Mammary epithelial cell (primary cell): ENCODE measurements at regions not wholly inside any gene's neighbourhood (a gene's known extent, or its start where the extent isn't known, plus 50 kb on each side); places are given as distances from the start of the nearest gene placed in this dataset.

Experiments
- EZH2 ChIP-seq: IDR thresholded peaks from 2 replicates; pipeline ENCODE4 v1.6.1; 2012; ENCODE audit warnings: low read length, inconsistent platforms, borderline replicate concordance
- TF ChIP-seq, protein P1 (sequence below), 2 donors: IDR thresholded peaks in 1 of 2; conservative IDR thresholded peaks in 1 of 2; 2 replicates each; pipeline ENCODE4 v1.5.1; 2011 to 2012; ENCODE audit warnings: inconsistent platforms in 2 of 2, low read length in 2 of 2, mild to moderate bottlenecking in 2 of 2, control low read depth in 1 of 2, low read depth in 1 of 2; ENCODE audit not compliant: insufficient read depth in 1 of 2; ENCODE audit errors: extremely low read depth in 1 of 2

DNA sequence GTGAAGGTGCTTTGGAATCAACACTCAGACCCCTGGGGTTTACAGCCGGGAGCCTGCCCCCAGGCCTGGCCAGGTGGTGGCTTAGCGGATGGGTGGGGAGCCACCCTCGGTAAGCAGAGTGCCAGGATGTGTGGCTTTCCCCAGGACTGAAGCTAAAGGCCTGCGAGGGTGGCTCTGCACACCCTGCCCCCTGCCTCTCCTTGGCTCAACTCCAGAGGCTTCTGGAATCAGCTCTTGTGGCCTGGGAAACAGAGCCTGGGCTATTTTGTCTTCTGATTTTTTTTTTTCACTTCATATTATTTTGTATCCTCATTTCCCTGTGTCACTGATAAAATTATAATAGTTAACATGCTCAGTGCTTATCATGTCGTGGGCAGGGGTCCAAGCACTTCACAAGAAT is 79.8 kb downstream of the RHOB start:
- TF ChIP-seq, protein P1, sequence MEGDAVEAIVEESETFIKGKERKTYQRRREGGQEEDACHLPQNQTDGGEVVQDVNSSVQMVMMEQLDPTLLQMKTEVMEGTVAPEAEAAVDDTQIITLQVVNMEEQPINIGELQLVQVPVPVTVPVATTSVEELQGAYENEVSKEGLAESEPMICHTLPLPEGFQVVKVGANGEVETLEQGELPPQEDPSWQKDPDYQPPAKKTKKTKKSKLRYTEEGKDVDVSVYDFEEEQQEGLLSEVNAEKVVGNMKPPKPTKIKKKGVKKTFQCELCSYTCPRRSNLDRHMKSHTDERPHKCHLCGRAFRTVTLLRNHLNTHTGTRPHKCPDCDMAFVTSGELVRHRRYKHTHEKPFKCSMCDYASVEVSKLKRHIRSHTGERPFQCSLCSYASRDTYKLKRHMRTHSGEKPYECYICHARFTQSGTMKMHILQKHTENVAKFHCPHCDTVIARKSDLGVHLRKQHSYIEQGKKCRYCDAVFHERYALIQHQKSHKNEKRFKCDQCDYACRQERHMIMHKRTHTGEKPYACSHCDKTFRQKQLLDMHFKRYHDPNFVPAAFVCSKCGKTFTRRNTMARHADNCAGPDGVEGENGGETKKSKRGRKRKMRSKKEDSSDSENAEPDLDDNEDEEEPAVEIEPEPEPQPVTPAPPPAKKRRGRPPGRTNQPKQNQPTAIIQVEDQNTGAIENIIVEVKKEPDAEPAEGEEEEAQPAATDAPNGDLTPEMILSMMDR (conservative IDR thresholded peaks at IDR 0.05 in 1 of 2, IDR thresholded peaks at IDR 0.05 in 1 of 2; ENCODE audit: extremely low read depth in 1 of 2, insufficient read depth in 1 of 2, low read depth in 1 of 2, low read length in 2 of 2) = no peak
- no peak for TF ChIP-seq EZH2
